HEK293T (cell line): ENCODE measurements at regions not wholly inside any gene's neighbourhood (a gene's known extent, or its start where the extent isn't known, plus 50 kb on each side); places are given as distances from the start of the nearest gene placed in this dataset.

Source experiments
- CTCF ChIA-PET: fragments of 350-600 bp; formaldehyde crosslinking; extraction: SDS; loops from one replicate; lab custom pipeline; 2021; ENCODE audit warnings: antibody characterized with exemption, inconsistent platforms; lab: Yijun Ruan, JAX
- POLR2A ChIA-PET: fragments of 350-600 bp; formaldehyde crosslinking; extraction: SDS; loops from one replicate; lab custom pipeline; 2020; ENCODE audit warnings: antibody characterized with exemption, inconsistent platforms; lab: Yijun Ruan, JAX
- DNase-seq: peaks from one replicate; pipeline ENCODE4 v3.0.0; 2012; ENCODE audit warnings: mixed read lengths; ENCODE audit errors: extremely low spot score
- ARNT ChIP-seq: fragments of 450-650 bp; IDR thresholded peaks from 2 replicates; pipeline ENCODE4 v1.6.1; 2017; ENCODE audit warnings: mild to moderate bottlenecking
- BHLHE40 ChIP-seq: fragments of 450-650 bp; IDR thresholded peaks from 2 replicates; pipeline ENCODE4 v1.6.1; 2016; ENCODE audit warnings: mild to moderate bottlenecking, moderate library complexity, borderline replicate concordance
- CTBP1 ChIP-seq: fragments of 450-650 bp; IDR thresholded peaks from 2 replicates; pipeline ENCODE4 v1.6.1; 2016; ENCODE audit warnings: borderline replicate concordance
- ELF4 ChIP-seq: fragments of 450-650 bp; IDR thresholded peaks from 2 replicates; pipeline ENCODE4 v1.6.1; 2017; ENCODE audit warnings: antibody characterized with exemption
- FOXA1 ChIP-seq: fragments of 450-650 bp; IDR thresholded peaks from 2 replicates; pipeline ENCODE4 v1.6.1; 2016; ENCODE audit warnings: mild to moderate bottlenecking
- FOXK2 ChIP-seq: fragments of 450-650 bp; IDR thresholded peaks from 2 replicates; pipeline ENCODE4 v1.6.1; 2016; ENCODE audit warnings: mild to moderate bottlenecking
- FOXM1 ChIP-seq: fragments of 450-650 bp; IDR thresholded peaks from 2 replicates; pipeline ENCODE4 v1.6.1; 2017; ENCODE audit warnings: mild to moderate bottlenecking, borderline replicate concordance
- HDGF ChIP-seq: fragments of 450-650 bp; IDR thresholded peaks from 2 replicates; pipeline ENCODE4 v1.6.1; 2017; ENCODE audit warnings: antibody characterized with exemption, borderline replicate concordance
- L3MBTL2 ChIP-seq: fragments of 450-650 bp; conservative IDR thresholded peaks from 2 replicates; pipeline ENCODE4 v1.6.1; 2016; ENCODE audit warnings: mild to moderate bottlenecking
- LEF1 ChIP-seq: fragments of 450-650 bp; IDR thresholded peaks from 2 replicates; pipeline ENCODE4 v1.6.1; 2017; ENCODE audit warnings: mild to moderate bottlenecking, borderline replicate concordance
- NFRKB ChIP-seq: fragments of 450-650 bp; IDR thresholded peaks from 2 replicates; pipeline ENCODE4 v1.6.1; 2016; ENCODE audit warnings: mild to moderate bottlenecking, moderate library complexity
- PKNOX1 ChIP-seq: fragments of 450-650 bp; IDR thresholded peaks from 2 replicates; pipeline ENCODE4 v1.6.1; 2016
- SP1 ChIP-seq: fragments of 450-650 bp; IDR thresholded peaks from 2 replicates; pipeline ENCODE4 v1.6.1; 2017
- SUZ12 ChIP-seq: fragments of 450-650 bp; IDR thresholded peaks from 2 replicates; pipeline ENCODE4 v1.6.1; 2016; ENCODE audit warnings: mild to moderate bottlenecking
- TARDBP ChIP-seq: fragments of 450-650 bp; IDR thresholded peaks from 2 replicates; pipeline ENCODE4 v1.6.1; 2016
- ZNF384 ChIP-seq: fragments of 450-650 bp; IDR thresholded peaks from 2 replicates; pipeline ENCODE4 v1.6.1; 2016

- no peak for DNase-seq
- ChIA-PET CTCF (no interaction called here), POLR2A (no interaction called here)
- TF ChIP-seq SUZ12 = no peak
- no peak for TF ChIP-seq PKNOX1
- TF ChIP-seq ZNF384 = no peak
- no peak for TF ChIP-seq SP1
- TF ChIP-seq TARDBP = no peak
- TF ChIP-seq ELF4 = no peak
- TF ChIP-seq FOXA1 = no peak
- no peak for TF ChIP-seq ARNT
Observed at GRCh38 chr6:105760746-105761145, 325.4 kb upstream of the PRDM1 start.

GRCh38 chr6:105759946-105760345 is 326.2 kb upstream of the PRDM1 start:
- ChIA-PET CTCF (no interaction called here), POLR2A (no interaction called here)
- DNase-seq = no peak
- TF ChIP-seq SUZ12 (no peak), PKNOX1 (no peak), ZNF384 (no peak), CTBP1 (no peak), L3MBTL2 (no peak), LEF1 (no peak), FOXA1 (no peak), FOXK2 (no peak), ARNT (no peak), TARDBP (no peak), HDGF (no peak), FOXM1 (no peak), NFRKB (no peak), BHLHE40 (no peak), SP1 (no peak), ELF4 (no peak)

GRCh38 chr6:105759015-105759414 is 327.1 kb upstream of the PRDM1 start:
- ChIA-PET CTCF (no interaction called here), POLR2A (no interaction called here)
- DNase-seq = no peak
- TF ChIP-seq CTBP1 (no peak), LEF1 (no peak), ELF4 (no peak), NFRKB (no peak), FOXK2 (no peak), TARDBP (no peak), FOXM1 (no peak), SUZ12 (no peak), FOXA1 (no peak), BHLHE40 (no peak), HDGF (no peak), PKNOX1 (no peak), ARNT (no peak), ZNF384 (no peak), SP1 (no peak), L3MBTL2 (no peak)

GRCh38 chr6:105757512-105758200 is 328.5 kb upstream of the PRDM1 start:
- no peak for DNase-seq
- POLR2A ChIA-PET = interaction anchor here (0.7 kb wide), 1 partner anchor 775 kb away, joined by 3 read pairs; no protein-coding TSS in a partner anchor
- CTCF ChIA-PET = no interaction called here
- no peak for TF ChIP-seq L3MBTL2
- no peak for TF ChIP-seq HDGF

- ChIA-PET CTCF (no interaction called here), POLR2A (no interaction called here)
- TF ChIP-seq FOXA1 = no peak
- TF ChIP-seq FOXM1 = no peak
- TF ChIP-seq FOXK2 = no peak
- TF ChIP-seq BHLHE40 = no peak
- no peak for TF ChIP-seq LEF1
- TF ChIP-seq SP1 = no peak
- no peak for TF ChIP-seq SUZ12
- TF ChIP-seq ELF4 = no peak
- TF ChIP-seq PKNOX1 = no peak
- TF ChIP-seq CTBP1 = no peak
- no peak for TF ChIP-seq ZNF384
- no peak for DNase-seq
Observed at GRCh38 chr6:105755885-105756284, 330.3 kb upstream of the PRDM1 start.

GRCh38 chr6:105753620-105754211 is 332.4 kb upstream of the PRDM1 start:
- ChIA-PET POLR2A (no interaction called here), CTCF (interaction anchor here (0.6 kb wide), 1 partner anchor 12 kb away, joined by 4 read pairs; no protein-coding TSS in a partner anchor)
- no peak for DNase-seq
- TF ChIP-seq ELF4 (no peak), ZNF384 (no peak), FOXM1 (no peak), HDGF (no peak), FOXA1 (no peak)
